T-helper 1 cell treated with Interleukin-12 subunit alpha and Interleukin-12 subunit beta and Interleukin-4 antibody, amounts not matched to agents 30 μg/mL and 1 μg/mL, for 36 hours (primary cell): ENCODE measurements at regions not wholly inside any gene's neighbourhood (a gene's known extent, or its start where the extent isn't known, plus 50 kb on each side); places are given as distances from the start of the nearest gene placed in this dataset.

Source experiments
- H3K27ac Mint-ChIP-seq: one replicate; pipeline ENCODE4 v1.8.0; 2021; ENCODE audit warnings: mild to moderate bottlenecking, mixed read lengths
- H3K27me3 Mint-ChIP-seq: one replicate; pipeline ENCODE4 v1.8.0; 2021; ENCODE audit warnings: low read depth, mixed read lengths
- H3K36me3 Mint-ChIP-seq: one replicate; pipeline ENCODE4 v1.8.0; 2021; ENCODE audit warnings: low read depth, mixed read lengths
- H3K4me1 Mint-ChIP-seq: one replicate; pipeline ENCODE4 v1.8.0; 2021; ENCODE audit warnings: low read depth, mixed read lengths
- H3K4me3 Mint-ChIP-seq: one replicate; pipeline ENCODE4 v1.8.0; 2021; ENCODE audit warnings: mild to moderate bottlenecking, moderate library complexity, mixed read lengths
- H3K9me3 Mint-ChIP-seq: one replicate; pipeline ENCODE4 v1.8.0; 2021; ENCODE audit warnings: mixed read lengths

GRCh38 chr11:128407962-128408361, 179.4 kb downstream of the ETS1 start:
- Mint-ChIP-seq H3K4me1 (peaks cover 21% of the 10 kb centered on the region), H3K27me3 (no peaks in the 10 kb centered on the region)

GRCh38 chr11:128405714-128406662, 181.4 kb downstream of the ETS1 start:
- no peak overlapping the region for H3K4me3 Mint-ChIP-seq
- H3K9me3 Mint-ChIP-seq = no peaks in the 10 kb centered on the region
- H3K36me3 Mint-ChIP-seq = peaks cover 2% of the 10 kb centered on the region
- H3K4me1 Mint-ChIP-seq = peaks cover 12% of the 10 kb centered on the region
- H3K27me3 Mint-ChIP-seq = no peaks in the 10 kb centered on the region
- no peak overlapping the region for H3K27ac Mint-ChIP-seq

More at GRCh38 chr11:128407962-128408361, 179.4 kb downstream of the ETS1 start:
- Mint-ChIP-seq H3K27ac (no peak overlapping the region), H3K4me3 (no peak overlapping the region), H3K9me3 (no peaks in the 10 kb centered on the region), H3K36me3 (peaks cover 2% of the 10 kb centered on the region)

- Mint-ChIP-seq H3K27me3 (no peaks in the 10 kb centered on the region), H3K9me3 (no peaks in the 10 kb centered on the region), H3K4me3 (no peak overlapping the region), H3K27ac (no peak overlapping the region), H3K4me1 (peaks cover 12% of the 10 kb centered on the region), H3K36me3 (peaks cover 2% of the 10 kb centered on the region)
Observed at GRCh38 chr11:128405112-128405511, 182.2 kb downstream of the ETS1 start.

- Mint-ChIP-seq H3K27ac (no peak overlapping the region), H3K9me3 (no peaks in the 10 kb centered on the region), H3K27me3 (no peaks in the 10 kb centered on the region), H3K4me1 (peaks cover 12% of the 10 kb centered on the region), H3K4me3 (no peak overlapping the region), H3K36me3 (peaks cover 2% of the 10 kb centered on the region)
Observed at GRCh38 chr11:128404437-128404836, 182.9 kb downstream of the ETS1 start.

GRCh38 chr11:128400382-128401203, 186.8 kb downstream of the ETS1 start:
- no peak overlapping the region for H3K4me3 Mint-ChIP-seq
- H3K36me3 Mint-ChIP-seq = peaks cover 2% of the 10 kb centered on the region
- H3K4me1 Mint-ChIP-seq = peaks cover 11% of the 10 kb centered on the region
- peaks cover 1% of the 10 kb centered on the region for H3K9me3 Mint-ChIP-seq
- no peaks in the 10 kb centered on the region for H3K27me3 Mint-ChIP-seq
- no peak overlapping the region for H3K27ac Mint-ChIP-seq

- H3K9me3 Mint-ChIP-seq = peaks cover 7% of the 10 kb centered on the region
- no peak overlapping the region for H3K4me3 Mint-ChIP-seq
- peaks cover 6% of the 10 kb centered on the region for H3K36me3 Mint-ChIP-seq
- no peak overlapping the region for H3K27ac Mint-ChIP-seq
- H3K4me1 Mint-ChIP-seq = peaks cover 11% of the 10 kb centered on the region
- H3K27me3 Mint-ChIP-seq = no peaks in the 10 kb centered on the region
Observed at GRCh38 chr11:128399251-128400121, 187.9 kb downstream of the ETS1 start.

GRCh38 chr11:128398517-128399250, 188.7 kb downstream of the ETS1 start:
- H3K4me3 Mint-ChIP-seq = no peak overlapping the region

GRCh38 chr11:128397362-128397761, 190.0 kb downstream of the ETS1 start:
- Mint-ChIP-seq H3K27me3 (no peaks in the 10 kb centered on the region), H3K36me3 (peaks cover 9% of the 10 kb centered on the region), H3K4me1 (peaks cover 10% of the 10 kb centered on the region), H3K9me3 (peaks cover 7% of the 10 kb centered on the region), H3K4me3 (no peak overlapping the region), H3K27ac (no peak overlapping the region)

More at GRCh38 chr11:128398517-128399250, 188.7 kb downstream of the ETS1 start:
- H3K9me3 Mint-ChIP-seq = peaks cover 7% of the 10 kb centered on the region
- H3K27me3 Mint-ChIP-seq = no peaks in the 10 kb centered on the region
- H3K36me3 Mint-ChIP-seq = peaks cover 5% of the 10 kb centered on the region
- no peak overlapping the region for H3K27ac Mint-ChIP-seq
- peaks cover 11% of the 10 kb centered on the region for H3K4me1 Mint-ChIP-seq

GRCh38 chr11:128394431-128395089, 192.8 kb downstream of the ETS1 start:
- no peaks in the 10 kb centered on the region for H3K27me3 Mint-ChIP-seq
- H3K4me1 Mint-ChIP-seq = peaks cover 9% of the 10 kb centered on the region
- H3K36me3 Mint-ChIP-seq = peaks cover 9% of the 10 kb centered on the region
- no peak overlapping the region for H3K27ac Mint-ChIP-seq
- peaks cover 7% of the 10 kb centered on the region for H3K9me3 Mint-ChIP-seq
- H3K4me3 Mint-ChIP-seq = no peak overlapping the region

GRCh38 chr11:128392259-128392658, 195.1 kb downstream of the ETS1 start:
- Mint-ChIP-seq H3K4me3 (no peak overlapping the region), H3K27ac (no peak overlapping the region), H3K36me3 (peaks cover 9% of the 10 kb centered on the region), H3K9me3 (peaks cover 7% of the 10 kb centered on the region), H3K27me3 (no peaks in the 10 kb centered on the region), H3K4me1 (peaks cover 6% of the 10 kb centered on the region)

GRCh38 chr11:128391811-128392210, 195.5 kb downstream of the ETS1 start:
- peaks cover 10% of the 10 kb centered on the region for H3K9me3 Mint-ChIP-seq
- no peak overlapping the region for H3K4me3 Mint-ChIP-seq

GRCh38 chr11:128390246-128390645, 197.1 kb downstream of the ETS1 start:
- Mint-ChIP-seq H3K27me3 (no peaks in the 10 kb centered on the region), H3K9me3 (peaks cover 10% of the 10 kb centered on the region), H3K4me1 (peaks cover 8% of the 10 kb centered on the region), H3K4me3 (no peak overlapping the region), H3K36me3 (peaks cover 7% of the 10 kb centered on the region), H3K27ac (no peak overlapping the region)

More at GRCh38 chr11:128391811-128392210, 195.5 kb downstream of the ETS1 start:
- Mint-ChIP-seq H3K27ac (no peak overlapping the region), H3K36me3 (peaks cover 11% of the 10 kb centered on the region), H3K4me1 (peaks cover 8% of the 10 kb centered on the region), H3K27me3 (no peaks in the 10 kb centered on the region)

GRCh38 chr11:128389461-128389976, 197.8 kb downstream of the ETS1 start:
- Mint-ChIP-seq H3K4me3 (no peak overlapping the region), H3K27ac (no peak overlapping the region), H3K36me3 (peaks cover 6% of the 10 kb centered on the region), H3K4me1 (peaks cover 8% of the 10 kb centered on the region), H3K27me3 (no peaks in the 10 kb centered on the region), H3K9me3 (peaks cover 8% of the 10 kb centered on the region)
